HG02610 (cell line): ENCODE measurements at regions not wholly inside any gene's neighbourhood (a gene's known extent, or its start where the extent isn't known, plus 50 kb on each side); places are given as distances from the start of the nearest gene placed in this dataset.
"Not testable (repeated sequence)": the region's sequence is repeated elsewhere in the genome, so short reads cannot be mapped to it uniquely, and the experiment has no call there.

ENCODE experiments used
- ATAC-seq: cut with Tn5 transposase; IDR thresholded peaks from one replicate; pipeline ENCODE4 v1.9.1; 2021; ENCODE audit warnings: mild to moderate bottlenecking, moderate library complexity; ENCODE audit not compliant: unreplicated experiment

DNA sequence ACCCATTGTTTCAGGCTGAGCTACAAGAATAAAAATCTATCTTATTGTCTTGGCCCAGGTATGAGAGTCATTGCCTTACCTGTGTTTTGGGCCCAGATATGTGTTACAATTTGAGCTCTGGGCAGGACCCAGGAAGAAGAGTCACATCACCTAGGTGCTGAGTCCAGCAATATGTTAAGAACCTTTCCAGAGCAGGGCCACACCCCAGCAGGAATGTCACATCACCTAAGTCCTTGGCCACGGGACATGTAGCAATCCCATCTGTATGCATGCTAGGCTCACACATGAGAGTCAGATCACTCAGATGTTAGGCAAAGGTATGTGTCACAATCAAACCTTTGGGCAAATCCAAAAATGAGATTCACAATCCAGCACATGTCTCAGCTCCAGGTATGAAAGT lies 2103.5 kb downstream of the TP53TG3F start:
- no peak for ATAC-seq

- ATAC-seq, result no peak
These were observed 2104.7 kb downstream of the TP53TG3F start for GRCh38 chr16:35564148-35564547.

DNA sequence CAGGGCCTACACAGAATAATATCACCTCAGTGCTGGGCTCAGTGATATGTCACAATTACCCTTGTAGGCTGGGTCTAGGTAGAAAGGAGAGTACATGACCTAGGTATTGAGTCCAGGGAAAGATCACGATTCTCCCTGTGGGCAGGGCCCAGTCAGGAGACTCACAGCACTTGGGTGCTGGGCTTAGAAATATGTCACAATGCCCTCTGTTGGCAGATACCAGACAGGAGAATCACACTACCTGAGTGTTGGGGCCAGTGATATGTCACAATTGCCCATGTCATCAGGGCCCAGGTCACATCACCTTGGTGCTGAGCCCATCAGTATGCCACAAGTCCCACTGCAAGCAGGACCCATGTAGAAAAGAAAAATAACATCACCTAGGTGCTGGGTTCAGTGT lies 2105.5 kb downstream of the TP53TG3F start:
- no peak for ATAC-seq

DNA sequence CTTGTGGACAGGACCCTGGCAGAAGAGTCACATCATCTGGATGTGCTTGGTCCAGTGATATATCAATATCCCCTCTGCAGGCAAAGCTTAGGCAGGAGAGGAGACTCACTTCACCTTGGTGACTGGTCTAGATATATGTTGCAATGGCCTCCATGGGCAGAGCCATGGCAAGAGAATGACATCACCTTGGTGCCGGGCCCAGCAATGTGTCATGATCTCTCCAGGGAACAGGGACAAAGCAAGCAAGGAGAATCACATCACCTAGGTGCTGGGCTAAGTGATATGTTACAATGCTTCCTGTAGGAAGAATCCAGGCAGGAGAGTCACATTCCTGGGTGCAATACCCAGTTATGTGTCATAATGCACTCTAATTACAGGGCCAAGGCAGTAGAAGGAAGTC lies 2106.2 kb downstream of the TP53TG3F start:
- no peak for ATAC-seq

DNA sequence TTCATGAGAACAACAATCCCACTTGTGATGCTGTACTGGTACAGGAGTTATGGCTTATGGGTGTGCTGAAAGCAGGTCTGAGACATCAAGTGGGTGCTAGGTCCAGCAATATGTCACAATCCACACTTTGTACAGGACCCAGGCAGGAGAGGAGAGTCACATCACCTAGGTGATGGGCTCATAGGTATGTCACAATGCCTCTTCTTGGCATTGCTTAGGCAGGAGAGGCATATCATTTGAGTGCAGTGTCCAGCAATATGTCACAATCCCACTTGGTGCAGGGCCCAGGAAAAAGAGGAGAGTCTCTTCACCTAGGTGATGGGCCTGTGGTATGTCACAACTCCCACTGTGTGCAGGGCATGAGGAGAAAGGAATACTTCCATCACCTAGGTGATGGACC lies 2110.0 kb downstream of the TP53TG3F start:
- no peak for ATAC-seq

GRCh38 chr16:35570946-35571345 lies 2111.5 kb downstream of the TP53TG3F start:
- no peak for ATAC-seq

DNA sequence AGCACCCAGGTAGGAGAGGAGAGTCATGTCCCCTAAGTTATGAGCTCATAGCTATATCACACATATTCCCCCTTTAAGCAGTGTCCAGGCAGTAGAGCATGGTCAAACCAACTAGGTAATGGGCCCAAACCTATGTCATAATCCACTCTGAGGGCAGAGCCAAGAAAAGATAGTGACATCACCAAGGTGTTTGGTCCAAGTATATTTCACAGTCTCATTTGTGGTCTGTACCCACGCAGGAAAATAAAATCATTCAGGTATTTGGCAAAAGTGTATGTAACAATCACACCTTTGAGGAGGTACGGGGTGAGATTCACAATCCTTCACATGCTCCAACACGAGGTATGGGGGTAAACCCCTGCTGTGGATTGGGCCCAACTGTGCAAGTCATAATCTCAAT lies 2112.8 kb downstream of the TP53TG3F start:
- no peak for ATAC-seq

- no peak for ATAC-seq
These were observed 2114.0 kb downstream of the TP53TG3F start for GRCh38 chr16:35573407-35573806.

- ATAC-seq, result no peak
These were observed 2114.6 kb downstream of the TP53TG3F start for GRCh38 chr16:35574011-35574410.

- no peak for ATAC-seq
These were observed 2115.3 kb downstream of the TP53TG3F start for GRCh38 chr16:35574454-35575431.

GRCh38 chr16:35575432-35575821 lies 2116.0 kb downstream of the TP53TG3F start:
- no peak for ATAC-seq

GRCh38 chr16:35585411-35585810 lies 2126.0 kb downstream of the TP53TG3F start:
- ATAC-seq, result no peak

- not testable (repeated sequence) for ATAC-seq
These were observed 2131.5 kb downstream of the TP53TG3F start for GRCh38 chr16:35590913-35591312.

- no peak for ATAC-seq
These were observed 2137.1 kb downstream of the TP53TG3F start for GRCh38 chr16:35596467-35596866.

- no peak for ATAC-seq
These were observed 2139.4 kb downstream of the TP53TG3F start for GRCh38 chr16:35598696-35599332.

GRCh38 chr16:35599429-35600160 lies 2140.2 kb downstream of the TP53TG3F start:
- no peak for ATAC-seq

- not testable (repeated sequence) for ATAC-seq
These were observed 2140.7 kb downstream of the TP53TG3F start for GRCh38 chr16:35600161-35600555.

- ATAC-seq, result no peak
These were observed 2142.7 kb downstream of the TP53TG3F start for GRCh38 chr16:35602116-35602515.

- ATAC-seq, result not testable (repeated sequence)
These were observed 2144.0 kb downstream of the TP53TG3F start for GRCh38 chr16:35603371-35603770.

DNA sequence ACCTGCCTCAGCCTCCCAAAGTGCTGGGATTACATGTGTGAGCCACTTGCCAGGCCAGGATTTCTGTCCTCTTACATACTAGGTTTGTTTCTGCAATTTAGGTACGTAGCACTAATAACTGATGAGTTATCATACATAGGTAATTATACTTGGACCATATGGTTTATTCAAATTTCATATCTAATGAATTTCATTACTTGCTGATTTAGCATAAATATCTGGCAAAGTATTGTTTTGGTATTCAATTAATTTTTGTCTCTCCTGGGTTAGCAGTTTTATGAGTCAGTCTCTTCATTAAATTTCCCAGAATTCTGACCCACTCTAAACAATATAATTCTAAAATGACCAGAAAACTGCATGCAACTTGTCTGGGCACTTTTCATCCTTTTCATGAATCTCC lies 2146.5 kb downstream of the TP53TG3F start:
- no peak for ATAC-seq

GRCh38 chr16:35614883-35615282 lies 2155.5 kb downstream of the TP53TG3F start:
- ATAC-seq, result not testable (repeated sequence)
